Germinal center (tissue), 1 donor: ENCODE measurements at regions not wholly inside any gene's neighbourhood (a gene's known extent, or its start where the extent isn't known, plus 50 kb on each side); places are given as distances from the start of the nearest gene placed in this dataset.

Source experiments
- DNase-seq: peaks from one replicate; pipeline ENCODE4 v3.0.0; 2012; ENCODE audit warnings: mixed read lengths, low spot score

DNA sequence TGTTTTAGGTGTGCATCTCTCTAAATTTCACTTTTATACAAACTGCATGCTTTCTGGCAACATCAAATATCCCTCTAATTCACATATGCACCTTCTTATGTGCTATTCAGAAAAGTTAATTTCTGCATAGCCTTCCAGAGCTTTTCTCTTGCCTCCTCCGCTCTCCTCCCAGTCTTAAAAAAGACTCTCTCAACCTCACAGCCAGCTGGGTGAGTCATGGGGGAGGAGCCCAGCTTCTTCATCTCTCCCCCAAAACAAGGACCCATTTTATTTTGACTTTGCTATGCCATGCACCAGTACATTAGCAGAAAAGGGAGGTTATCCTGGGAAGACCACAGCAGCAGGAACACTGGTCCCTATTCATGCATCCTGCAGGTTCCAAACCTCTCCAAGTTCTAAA, 234.4 kb downstream of the KCNA4 start:
- DNase-seq: no peak

DNA sequence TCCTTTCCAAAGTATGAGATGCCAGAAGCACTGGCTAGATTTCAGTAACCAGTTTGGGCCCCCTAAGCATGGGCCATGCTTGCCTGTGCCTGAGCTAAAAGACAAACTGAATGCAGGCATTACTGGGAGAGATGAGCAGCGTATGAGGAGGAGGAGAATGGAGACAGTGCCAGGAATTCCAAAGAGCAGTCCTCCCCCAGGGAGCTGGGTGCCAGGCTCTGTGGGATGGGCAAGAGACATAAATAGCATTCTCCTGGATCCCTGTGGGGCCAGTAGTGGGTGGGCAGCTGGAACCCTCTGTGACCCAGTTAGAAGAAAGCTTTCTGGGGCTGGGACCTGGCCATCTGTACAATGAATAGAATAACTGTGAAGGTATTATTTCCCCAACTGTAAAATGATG, 235.6 kb downstream of the KCNA4 start:
- no peak for DNase-seq

DNA sequence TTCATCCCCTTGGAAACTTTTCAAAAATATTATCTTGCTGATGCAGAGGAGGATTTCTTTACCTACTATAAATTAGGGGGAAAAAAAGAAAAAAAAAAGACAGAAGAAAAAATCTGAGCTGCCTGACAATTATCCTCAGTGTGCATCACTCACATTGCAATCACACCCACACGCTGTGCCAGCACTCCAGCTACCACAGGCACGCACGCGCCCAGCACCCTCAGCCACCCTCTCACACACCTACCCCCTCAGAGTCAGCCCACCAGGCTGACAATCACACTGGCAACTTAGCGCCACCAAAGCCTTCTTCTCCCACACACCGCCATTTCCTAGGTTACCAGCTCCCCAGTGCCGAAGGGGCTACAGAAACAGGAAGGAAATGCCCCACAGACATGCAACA, 236.1 kb downstream of the KCNA4 start:
- DNase-seq: no peak

DNA sequence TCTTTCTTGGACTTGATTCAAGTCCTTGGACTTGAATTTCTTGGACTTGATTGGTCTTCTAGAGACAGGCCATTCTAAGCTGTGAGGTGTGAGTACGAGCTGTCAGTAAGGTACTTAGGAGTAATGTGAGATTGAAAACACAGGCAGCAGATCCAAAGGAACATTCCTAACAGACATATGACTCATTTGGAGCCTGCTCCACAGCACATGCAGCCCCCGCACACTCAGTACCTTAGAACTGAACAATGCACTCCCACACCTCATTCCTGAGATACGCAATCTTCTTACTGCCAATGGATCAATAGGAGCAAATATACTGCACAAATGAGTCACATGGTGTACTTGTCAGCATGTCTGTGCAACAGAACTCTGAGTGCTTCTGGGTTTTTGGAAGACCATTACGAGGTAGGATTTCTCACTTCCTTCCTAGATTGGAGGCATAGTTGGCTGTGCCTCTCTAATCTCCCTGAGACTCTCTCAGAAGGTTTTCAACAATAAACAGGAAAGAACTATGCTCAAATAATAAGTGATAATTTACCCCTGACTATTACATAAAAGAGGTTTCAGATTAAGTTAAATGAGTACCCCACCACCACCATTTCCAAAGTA, 243.1 kb downstream of the KCNA4 start:
- no peak for DNase-seq

DNA sequence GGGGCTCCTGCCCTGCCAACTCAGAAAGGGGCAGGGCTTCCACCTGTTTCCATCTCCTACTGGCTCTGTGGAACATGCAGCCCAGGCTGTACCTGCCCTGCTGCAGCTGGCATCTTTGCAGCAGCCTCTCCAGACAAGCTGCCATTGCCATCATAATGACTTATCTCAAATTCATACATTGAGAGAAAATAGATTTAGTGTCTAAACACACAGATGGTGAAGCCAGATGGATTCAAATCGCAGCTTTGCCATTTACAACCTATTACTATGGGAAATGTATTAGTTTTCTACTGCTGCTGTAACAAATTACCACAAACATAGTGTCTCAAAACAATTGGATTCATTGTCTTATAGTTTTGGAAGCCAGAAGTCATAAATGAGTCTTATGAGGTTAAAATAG, 260.0 kb downstream of the KCNA4 start:
- DNase-seq: no peak

DNA sequence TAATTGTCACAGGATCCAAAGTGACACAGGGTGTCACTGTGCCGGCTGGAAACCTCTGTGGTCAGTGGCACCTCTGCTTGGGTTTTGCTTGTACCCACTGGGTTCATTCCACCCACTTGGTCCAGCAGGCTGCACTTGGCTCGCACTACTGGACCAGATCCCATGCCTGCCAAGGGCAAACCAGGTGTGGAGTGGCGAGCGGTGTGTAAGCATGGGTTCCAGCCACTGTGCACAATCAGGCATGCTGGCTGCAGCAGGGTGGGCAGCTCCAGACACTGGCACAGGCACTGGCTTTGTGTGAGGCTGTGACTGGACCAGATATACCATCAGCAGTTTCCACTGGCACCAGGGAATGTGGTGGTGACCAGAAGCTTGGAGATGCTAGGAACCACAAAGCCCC, 261.4 kb downstream of the KCNA4 start:
- no peak for DNase-seq

DNA sequence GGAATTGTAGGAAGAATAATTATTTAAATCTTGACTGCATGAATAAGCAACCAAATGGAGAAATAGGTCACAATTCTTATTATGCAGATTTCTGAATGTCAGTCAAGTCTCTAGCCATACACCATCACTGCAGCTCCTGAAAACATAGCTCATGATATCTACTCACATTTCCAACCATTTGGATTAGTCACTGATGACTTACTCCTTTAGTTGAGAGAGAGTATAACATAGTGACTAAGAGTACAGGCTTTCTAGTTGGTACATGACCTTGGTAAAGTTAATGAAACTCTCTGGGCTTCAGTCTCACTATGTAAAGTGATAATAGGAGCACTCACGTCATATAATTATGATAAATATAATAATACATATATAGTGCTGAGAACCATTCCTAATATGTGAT, 265.2 kb downstream of the KCNA4 start:
- no peak for DNase-seq

DNA sequence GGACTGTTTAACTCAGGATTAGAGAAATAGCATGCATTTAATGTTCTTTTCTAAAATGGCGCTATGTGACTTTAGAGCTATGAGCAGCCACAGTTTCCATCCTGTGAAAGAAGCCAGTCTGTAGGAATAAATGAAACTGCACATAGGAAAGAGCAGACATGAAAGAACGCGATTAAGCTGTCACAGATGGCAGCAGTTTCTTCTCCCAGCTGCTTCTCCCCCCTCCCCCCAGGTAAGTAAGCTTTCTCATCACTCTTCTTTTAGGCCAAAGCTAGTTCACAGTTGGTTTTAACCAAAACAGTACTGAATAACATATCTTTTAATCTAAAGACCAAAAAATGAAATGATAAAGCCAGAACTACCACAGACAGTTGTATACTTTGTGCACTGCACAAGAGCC, 266.4 kb downstream of the KCNA4 start:
- no peak for DNase-seq

DNA sequence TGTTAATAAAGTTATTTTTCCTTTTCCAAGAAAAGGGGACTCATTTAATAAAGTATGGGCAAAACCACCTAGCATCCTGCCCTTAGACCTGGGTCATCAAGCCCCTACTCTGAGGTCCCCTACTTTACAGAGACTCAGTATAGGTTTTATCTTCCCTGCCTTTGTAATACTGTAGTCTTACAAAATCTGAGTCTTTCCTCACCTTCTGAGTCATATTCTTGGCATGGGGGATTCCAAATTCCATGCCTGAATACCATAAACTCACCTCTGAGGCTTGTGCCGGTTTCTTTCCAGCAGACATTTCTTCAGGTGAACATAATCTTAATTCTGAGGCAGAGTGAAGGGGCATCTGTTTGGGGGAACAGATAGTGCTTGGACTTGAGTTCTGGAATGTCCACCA, 282.5 kb downstream of the KCNA4 start:
- no peak for DNase-seq

DNA sequence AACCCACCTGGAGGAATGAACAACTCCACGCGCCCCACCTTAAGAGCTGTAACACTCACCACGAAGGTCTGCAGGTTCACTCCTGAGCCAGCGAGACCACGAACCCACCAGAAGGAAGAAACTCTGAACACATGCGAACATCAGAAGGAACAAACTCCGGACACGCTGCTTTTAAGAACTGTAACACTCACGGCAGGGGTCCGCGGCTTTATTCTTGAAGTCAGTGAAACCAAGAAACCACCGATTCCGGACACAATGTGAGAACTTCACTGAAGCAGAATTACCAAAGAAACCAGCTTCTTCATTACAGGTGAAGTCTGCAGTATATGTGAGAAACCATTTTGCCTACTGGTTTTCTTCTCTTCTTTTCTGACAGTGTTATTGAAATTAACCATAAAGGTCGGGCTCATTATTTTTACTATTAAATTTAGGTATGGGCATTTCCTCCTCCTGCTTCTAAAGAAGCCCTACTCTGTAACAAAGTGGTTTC, 303.0 kb downstream of the KCNA4 start:
- DNase-seq: no peak

DNA sequence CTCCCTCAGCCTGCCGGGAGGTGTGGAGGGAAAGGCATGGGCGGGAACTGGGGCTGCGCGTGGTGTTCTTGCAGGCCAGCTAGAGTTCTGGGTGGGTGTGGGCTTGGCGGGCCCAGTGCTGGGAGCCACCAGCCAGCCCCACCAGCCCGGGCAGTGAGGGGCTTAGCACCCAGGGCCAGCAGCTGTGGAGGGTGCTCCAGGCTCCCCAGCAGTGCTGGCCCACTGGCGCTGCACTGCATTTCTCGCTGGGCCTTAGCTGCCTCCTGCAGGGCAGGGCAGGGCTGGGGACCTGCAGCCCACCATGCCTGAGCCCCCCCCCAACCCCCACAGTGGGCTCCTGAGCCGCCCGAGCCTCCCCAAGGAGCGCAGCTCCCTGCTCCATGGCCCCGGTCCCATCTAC, 304.2 kb downstream of the KCNA4 start:
- no peak for DNase-seq

DNA sequence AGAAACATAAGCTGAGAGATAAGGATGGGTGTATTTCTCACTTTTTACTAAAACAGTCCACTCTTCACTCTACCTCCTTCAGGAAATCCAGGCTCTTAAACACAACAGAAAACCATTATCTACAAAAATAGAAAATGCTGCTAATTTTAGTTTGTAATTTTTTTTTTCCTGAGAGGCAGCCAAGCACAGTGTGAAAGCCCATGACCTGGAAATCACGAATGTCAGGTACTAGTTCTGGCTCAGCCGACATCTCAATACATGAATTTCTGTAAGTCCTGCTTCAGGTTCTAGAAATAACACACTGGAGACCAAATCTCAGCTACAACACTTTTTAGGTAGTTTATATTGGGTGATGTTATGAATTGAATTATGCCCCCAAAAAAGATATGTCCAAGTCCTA, 308.9 kb downstream of the KCNA4 start:
- DNase-seq: no peak

DNA sequence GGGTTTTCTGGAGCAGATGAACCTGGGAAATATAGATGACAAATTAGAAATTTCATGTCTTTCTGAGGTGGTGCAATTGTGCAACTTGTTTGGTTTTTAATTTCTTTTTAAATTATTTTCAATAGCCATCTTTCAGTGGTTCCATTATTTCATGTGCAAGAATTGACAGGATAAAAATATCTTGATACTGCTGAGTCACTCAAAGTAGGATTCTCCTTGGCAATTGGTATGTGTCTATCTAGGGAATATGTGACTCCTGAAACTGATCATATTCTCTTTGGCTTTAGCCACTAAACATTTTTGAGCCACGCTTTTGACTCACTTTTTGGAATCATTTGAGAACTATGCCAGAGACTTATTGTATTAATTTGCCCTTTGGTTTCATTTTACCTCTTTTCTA, 331.5 kb downstream of the KCNA4 start:
- DNase-seq: no peak

DNA sequence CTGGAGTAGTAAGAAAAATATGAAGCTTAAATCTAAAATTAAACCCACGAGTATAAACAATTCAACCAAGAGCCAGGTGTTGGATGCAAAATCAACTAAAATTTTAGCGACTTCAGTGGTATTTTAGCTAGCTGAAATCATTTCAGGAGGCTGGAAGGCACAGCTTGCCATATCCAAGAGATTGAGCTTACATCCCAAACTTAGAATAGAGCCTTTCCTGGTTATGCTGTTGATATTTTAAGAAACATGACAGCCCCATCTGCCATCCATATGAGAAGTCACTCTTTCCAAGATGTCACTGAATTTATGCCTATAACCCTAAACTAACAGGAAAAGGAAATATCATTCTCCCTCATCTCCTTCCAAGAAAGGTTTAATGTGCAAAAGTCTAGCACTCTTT, 334.0 kb downstream of the KCNA4 start:
- DNase-seq: no peak

DNA sequence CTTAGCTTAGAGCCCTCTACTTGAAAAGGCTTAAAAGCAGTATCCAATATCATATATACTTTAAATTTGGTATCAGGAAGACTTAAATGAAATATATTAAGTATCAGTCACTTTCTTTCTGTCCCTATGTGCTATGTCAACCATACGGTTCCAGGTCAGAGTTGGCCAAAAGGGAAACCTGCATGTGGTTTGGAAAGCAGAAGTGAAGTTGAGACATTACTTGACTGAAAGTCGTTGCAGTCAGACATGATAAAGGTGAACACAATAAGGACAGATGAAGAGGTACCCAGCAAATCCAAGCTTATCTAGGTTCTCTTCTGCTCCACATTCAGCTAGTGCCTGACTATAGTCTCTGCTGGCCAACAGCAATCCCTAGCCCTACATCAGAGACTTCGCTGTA, 336.8 kb downstream of the KCNA4 start:
- DNase-seq: no peak

DNA sequence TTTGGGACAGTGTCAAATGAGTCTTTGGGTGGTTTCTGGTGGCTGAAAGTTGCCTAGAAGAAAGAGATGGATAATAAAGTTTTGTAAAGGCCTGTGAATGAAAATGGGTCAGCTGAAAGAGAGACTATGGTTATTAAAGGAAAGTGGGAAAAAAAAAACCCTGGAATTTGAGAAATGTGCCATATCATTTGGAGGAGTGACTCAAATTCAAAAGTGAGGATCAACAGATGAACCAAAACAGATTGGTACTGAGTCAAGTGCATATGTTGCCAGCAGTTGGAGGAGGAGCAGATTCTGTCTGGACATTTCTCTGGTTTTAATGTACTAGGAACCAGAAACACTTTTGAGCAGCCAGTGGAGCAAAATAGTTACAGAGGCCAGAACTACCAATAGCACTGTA, 339.8 kb downstream of the KCNA4 start:
- no peak for DNase-seq

DNA sequence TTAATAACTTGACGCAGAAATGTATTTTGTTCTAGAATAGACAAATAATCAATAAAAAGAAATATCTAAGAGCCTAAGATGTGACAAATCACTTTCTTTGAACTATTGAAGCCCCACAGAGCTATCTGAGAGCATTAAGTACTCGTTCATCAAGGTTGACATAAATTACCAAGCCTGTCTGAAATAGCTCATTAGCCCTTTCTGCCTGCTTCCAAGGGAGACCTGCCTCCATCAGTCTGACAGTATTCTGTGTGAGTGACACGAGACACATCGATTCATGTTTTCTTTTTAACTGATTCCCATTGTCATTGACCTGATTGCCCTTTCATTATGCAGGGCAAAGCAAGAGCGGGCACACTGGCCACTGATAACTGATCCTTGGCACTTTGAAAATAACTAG, 347.5 kb downstream of the KCNA4 start:
- DNase-seq: no peak

DNA sequence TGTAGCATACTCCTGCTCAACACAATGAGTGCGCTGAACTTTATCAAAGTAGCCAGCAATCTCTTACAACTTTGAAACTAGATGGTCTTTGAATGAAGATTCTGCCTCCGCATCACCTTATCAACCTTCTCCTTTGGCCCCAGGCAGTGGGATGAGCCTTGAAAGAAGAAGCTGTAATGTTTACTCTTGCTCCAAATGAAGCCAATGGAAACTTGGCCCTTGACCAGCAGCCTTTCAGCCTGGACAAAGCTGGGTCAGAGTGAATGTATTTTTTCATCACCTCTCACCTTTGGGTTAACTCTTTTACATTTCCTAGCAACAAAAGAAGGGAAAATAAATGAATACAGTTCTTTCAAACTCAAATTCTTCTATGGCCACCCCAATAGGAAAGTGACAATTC, 359.1 kb downstream of the KCNA4 start:
- no peak for DNase-seq

DNA sequence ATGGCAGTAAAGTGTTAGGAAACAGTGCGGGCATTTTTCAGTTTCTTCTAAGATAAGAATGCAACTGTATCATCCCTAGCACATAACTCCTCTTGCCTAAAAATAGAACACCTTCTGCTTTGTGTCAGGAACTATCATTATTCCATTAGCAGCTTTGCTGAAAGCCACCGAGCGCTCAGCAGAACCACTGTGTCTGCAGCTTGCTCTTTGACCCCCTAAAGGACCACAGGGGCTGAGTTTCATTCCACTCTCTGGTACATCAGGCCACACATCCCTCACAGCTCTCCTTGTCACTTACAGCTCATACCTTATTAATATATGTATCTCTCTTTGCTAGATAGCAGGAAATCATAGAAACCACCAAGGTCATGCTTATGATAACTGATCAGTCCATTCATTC, 360.2 kb downstream of the KCNA4 start:
- no peak for DNase-seq

DNA sequence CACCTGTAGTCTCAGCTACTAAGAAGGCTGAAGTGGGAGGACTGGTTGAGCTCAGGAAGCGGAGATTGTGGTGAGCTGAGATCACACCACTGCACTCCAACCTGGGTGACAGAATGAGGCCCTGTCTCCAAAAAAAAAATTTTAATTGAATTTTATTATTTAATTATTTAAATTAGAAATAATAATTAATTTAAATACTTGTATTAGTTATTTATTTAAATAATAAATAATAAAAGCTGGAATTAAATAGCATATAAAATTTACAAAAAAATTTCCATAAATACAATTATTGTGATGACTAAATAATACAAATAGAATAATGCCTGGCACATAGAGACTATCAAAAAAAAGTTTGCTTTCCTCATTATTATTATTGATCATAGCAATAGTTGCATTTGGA, 371.5 kb downstream of the KCNA4 start:
- no peak for DNase-seq

DNA sequence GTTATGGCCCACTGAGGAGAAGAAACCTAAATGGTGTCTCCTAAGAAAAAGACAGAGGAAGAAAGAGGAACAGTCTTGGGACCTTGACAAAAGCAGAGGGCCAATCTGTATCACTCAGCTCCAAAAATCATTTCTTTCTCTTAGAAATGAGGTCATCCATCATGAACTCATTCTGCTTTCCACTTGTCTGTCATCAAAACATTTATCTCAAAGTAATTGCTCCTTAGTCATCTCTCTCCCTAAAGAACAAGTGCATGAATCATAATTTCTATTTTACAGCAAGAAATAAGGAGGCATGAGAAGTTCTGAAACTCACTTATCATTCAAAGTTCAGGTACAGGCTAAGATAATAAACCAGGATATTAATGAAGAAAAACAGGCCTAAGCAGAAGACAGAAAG, 375.6 kb downstream of the KCNA4 start:
- DNase-seq: no peak

DNA sequence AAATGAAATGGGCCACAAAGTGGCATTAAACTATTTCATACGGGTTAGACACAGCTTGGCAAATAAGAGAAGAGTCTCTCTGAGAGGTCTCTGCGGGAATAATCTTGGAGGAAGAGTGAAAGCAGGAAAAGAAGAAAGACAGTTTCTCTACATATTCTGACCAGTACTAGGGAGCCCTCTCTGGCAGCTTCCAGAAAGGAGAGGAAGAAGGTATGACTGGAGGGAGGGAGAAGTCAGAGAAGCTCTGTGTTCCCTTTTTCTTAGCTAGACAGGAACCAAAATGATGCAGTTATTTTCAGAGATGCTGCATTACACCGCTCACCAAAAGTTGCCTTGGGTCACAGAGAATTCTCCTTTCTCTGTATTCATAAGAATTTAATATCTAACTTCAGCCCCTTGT, 382.1 kb downstream of the KCNA4 start:
- DNase-seq: no peak

DNA sequence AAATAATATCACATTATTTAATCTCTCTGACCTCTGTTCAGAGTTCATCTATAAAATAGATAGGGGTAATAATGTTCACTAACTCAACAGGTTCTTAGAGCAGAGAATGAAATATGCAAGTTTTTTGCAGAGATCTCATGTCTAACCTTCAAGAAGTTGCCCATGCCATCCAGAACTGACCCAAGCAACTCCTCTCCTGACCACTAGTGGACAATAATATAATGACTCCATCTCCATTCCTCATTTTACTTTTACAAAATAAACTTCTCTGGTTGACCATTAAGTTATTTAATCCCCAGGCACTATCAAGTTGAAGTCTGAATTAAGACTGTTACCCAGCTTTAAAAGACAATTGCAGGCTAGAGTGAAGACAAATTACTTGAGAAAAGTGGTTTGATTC, 382.6 kb downstream of the KCNA4 start:
- DNase-seq: no peak

DNA sequence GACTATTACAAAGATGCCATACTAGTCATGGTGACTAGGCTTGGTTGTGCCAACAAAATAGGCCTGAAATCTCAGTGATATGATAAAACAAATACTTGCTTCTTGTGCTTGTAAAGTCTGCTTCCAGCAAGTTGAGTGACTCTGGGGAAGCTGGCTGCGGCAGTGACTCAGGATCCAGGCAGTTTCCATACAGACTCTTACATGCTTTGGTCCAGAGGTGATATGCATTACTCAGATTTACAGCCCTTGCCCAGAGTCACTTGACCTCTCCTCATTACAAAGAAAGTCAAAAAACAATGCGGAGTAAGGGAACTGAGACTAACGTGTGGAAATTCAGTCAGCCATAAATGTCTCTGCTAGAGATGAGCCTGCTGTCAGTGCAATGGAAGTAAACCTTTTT, 387.5 kb downstream of the KCNA4 start:
- DNase-seq: no peak

DNA sequence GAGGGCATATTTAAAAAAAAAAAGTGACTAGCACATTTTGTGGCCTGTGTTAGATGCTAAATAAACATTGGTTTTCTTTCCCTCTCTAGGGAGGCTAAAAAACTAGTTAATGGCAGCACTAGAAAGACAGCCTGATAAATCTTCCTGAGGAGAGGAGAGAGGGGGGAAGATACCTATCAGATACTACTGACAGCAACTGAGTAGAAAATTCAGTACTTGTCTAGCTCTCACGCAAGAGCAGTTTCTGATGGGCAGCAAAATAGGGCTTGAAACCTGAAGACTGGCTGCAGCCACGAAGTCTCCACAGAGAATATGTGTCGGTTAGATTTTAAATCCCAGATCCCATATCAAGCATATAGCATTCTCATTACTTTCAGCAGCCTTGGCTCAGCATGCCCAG, 388.2 kb downstream of the KCNA4 start:
- DNase-seq: no peak
